Spleen (tissue), 7 donors: ENCODE measurements at regions not wholly inside any gene's neighbourhood (a gene's known extent, or its start where the extent isn't known, plus 50 kb on each side); places are given as distances from the start of the nearest gene placed in this dataset.

ENCODE experiments used
- CTCF ChIP-seq, 11 experiments: fragments of 200-600 bp in 7 of 11; fragments of 450-650 bp in 4 of 11; sonication (generic) in 4 of 11; IDR thresholded peaks in 8 of 11; conservative IDR thresholded peaks in 3 of 11; 1 replicate in 7 of 11; 2 replicates in 4 of 11; pipeline versions ENCODE4 v1.4.0 to v1.8.0; 2016 to 2021; ENCODE audit warnings: antibody characterized with exemption in 11 of 11, inconsistent platforms in 4 of 11, mild to moderate bottlenecking in 1 of 11
- POLR2A ChIP-seq, 3 donors: fragments of 450-650 bp; IDR thresholded peaks; one replicate each; pipeline ENCODE4 v1.5.1; 2017; ENCODE audit warnings: antibody characterized with exemption in 3 of 3, mild to moderate bottlenecking in 1 of 3
- donor health status: DM: no; HTN: no; CAD: no; lungs with moderate emphysema.
- donor health status: DM: no; HTN: no; CAD: no.
- donor health status: DM: no; HTN: no; CAD: no.

DNA sequence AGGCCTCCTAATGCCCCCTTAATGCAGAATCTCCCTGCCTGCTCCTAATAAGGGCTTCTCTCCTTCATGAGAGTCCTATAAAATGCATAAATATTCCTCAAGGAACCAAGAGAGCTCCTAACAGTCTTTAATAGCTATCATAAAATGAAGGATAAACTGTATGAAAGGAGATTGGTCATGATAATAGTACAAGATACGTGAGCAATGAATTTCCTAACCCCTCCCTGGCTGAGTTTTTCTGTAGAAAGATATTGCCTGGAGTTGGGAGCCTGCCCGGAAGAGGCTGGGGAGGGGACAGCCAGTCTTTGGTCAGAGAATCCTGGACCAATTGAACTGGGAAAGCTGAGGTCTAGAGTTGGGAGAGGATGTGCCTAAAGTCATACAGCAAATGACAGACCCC lies 321.9 kb upstream of the CDH5 start:
- no peak for TF ChIP-seq CTCF (IDR thresholded peaks at IDR 0.05 in 8 of 11, conservative IDR thresholded peaks at IDR 0.05 in 3 of 11)
- TF ChIP-seq POLR2A (IDR thresholded peaks at IDR 0.05) = no peak
